C4-2B (cell line): ENCODE measurements at regions not wholly inside any gene's neighbourhood (a gene's known extent, or its start where the extent isn't known, plus 50 kb on each side); places are given as distances from the start of the nearest gene placed in this dataset.
"Not testable (repeated sequence)": the region's sequence is repeated elsewhere in the genome, so short reads cannot be mapped to it uniquely, and the experiment has no call there.

Experiments
- H3K27ac ChIP-seq: fragments of 450-650 bp; 2 replicates; pipeline ENCODE4 v1.5.1; 2017
- CTCF ChIP-seq: fragments of 450-650 bp; conservative IDR thresholded peaks from 2 replicates; pipeline ENCODE4 v1.5.1; 2017; ENCODE audit warnings: mild to moderate bottlenecking
- ZFX ChIP-seq: fragments of 450-650 bp; IDR thresholded peaks from 2 replicates; pipeline ENCODE4 v1.6.1; 2017

- TF ChIP-seq CTCF, result no peak
- H3K27ac ChIP-seq, result no peak overlapping the region
Measured at GRCh38 chr1:233759665-233760064, 144.8 kb upstream of the SLC35F3 start.

- H3K27ac ChIP-seq, result not testable (repeated sequence)
Measured at GRCh38 chr1:233764304-233764703, 140.2 kb upstream of the SLC35F3 start.

DNA sequence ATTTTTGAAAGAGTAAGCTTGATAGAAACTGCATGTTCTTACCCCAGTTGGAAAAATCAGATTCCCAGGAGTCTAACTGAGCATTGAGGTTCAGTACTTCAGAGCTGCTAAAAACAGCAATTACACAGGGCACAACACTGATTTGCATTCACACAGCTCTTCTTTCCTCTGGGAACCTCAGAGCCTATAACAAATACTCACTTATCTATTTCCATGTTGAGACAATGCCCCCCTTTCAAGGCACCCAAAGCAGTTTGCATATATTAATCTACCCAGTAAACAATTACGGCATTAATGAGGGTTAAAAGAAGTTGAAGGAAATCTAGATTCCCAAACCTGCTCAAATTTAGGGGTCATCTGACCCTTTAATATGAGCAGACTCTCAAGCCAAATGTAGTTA is 126.9 kb upstream of the SLC35F3 start:
- TF ChIP-seq CTCF (no peak), ZFX (no peak)

GRCh38 chr1:233780049-233780448 is 124.4 kb upstream of the SLC35F3 start:
- TF ChIP-seq CTCF, result no peak
- TF ChIP-seq ZFX, result no peak
- no peak overlapping the region for H3K27ac ChIP-seq

More for the DNA sequence above, 126.9 kb upstream of the SLC35F3 start:
- no peak overlapping the region for H3K27ac ChIP-seq

- TF ChIP-seq CTCF (no peak), ZFX (no peak)
- H3K27ac ChIP-seq, result no peak overlapping the region
Measured at GRCh38 chr1:233782937-233783586, 121.4 kb upstream of the SLC35F3 start.

- TF ChIP-seq CTCF (no peak), ZFX (no peak)
- no peak overlapping the region for H3K27ac ChIP-seq
Measured at GRCh38 chr1:233787599-233787998, 116.9 kb upstream of the SLC35F3 start.

DNA sequence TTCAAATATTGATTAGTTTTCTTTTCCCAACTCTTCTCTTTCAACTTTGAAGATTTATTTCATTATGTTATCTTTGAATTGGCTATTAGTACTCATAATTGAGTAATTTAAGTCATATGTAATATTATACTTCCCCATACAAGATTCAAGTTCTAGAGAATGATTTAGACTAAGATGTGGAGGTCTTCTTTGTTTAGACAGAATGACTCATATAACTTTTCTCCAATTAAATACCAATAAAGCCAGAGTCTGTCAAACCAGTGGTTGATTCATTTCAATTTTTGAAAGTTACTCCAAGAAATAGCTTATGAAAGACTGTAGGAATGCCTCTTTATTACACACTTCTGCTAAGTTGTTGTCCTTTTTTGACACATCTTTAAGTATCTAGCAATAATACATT is 115.8 kb upstream of the SLC35F3 start:
- TF ChIP-seq CTCF (no peak), ZFX (no peak)
- H3K27ac ChIP-seq, result no peak overlapping the region

DNA sequence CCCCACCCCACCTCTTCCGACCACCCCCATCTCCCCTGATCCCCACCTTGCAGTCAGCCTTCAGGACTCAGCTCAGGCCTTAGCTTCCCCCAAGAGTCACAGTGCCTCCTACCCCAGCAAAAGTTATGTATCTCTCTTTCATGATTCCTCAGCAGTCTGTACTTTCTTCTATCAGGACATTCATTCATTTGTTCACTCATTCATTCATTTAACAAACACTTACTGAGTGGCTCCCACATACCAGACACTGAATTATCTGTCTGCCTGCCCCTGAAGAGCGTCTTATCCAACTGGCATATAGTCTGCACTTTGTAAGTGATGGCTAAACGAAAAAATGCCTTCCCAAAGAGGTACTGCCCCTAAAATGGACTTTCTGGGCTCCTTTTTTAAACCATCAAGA is 114.4 kb upstream of the SLC35F3 start:
- H3K27ac ChIP-seq, result no peak overlapping the region
- TF ChIP-seq CTCF (no peak), ZFX (no peak)
